ENCODE measurements at regions not wholly inside any gene's neighbourhood (a gene's known extent, or its start where the extent isn't known, plus 50 kb on each side); places are given as distances from the start of the nearest gene placed in this dataset.
"Not testable (repeated sequence)": the region's sequence is repeated elsewhere in the genome, so short reads cannot be mapped to it uniquely, and the experiment has no call there.

- Histone ChIP-seq H2AFZ (ENCODE audit: low read depth) (no peak overlapping the region), H3K4me2 (no peak overlapping the region), H3K4me1 (ENCODE audit: low read depth, poor library complexity, severe bottlenecking) (no peaks in the 10 kb centered on the region), H3K9ac (no peak overlapping the region), H4K20me1 (ENCODE audit: insufficient read depth) (no peaks in the 10 kb centered on the region), H3K4me3 (IDR thresholded peaks at IDR 0.05; ENCODE audit: insufficient read depth, low read depth, low read length) (no peak overlapping the region), H3K27me3 (ENCODE audit: insufficient read depth, low read depth) (no peaks in the 10 kb centered on the region), H3K36me3 (ENCODE audit: insufficient read depth) (no peaks in the 10 kb centered on the region), H3K79me2 (ENCODE audit: insufficient read depth, low read depth) (no peaks in the 10 kb centered on the region), H3K27ac (no peak overlapping the region)
- TF ChIP-seq, protein P1, sequence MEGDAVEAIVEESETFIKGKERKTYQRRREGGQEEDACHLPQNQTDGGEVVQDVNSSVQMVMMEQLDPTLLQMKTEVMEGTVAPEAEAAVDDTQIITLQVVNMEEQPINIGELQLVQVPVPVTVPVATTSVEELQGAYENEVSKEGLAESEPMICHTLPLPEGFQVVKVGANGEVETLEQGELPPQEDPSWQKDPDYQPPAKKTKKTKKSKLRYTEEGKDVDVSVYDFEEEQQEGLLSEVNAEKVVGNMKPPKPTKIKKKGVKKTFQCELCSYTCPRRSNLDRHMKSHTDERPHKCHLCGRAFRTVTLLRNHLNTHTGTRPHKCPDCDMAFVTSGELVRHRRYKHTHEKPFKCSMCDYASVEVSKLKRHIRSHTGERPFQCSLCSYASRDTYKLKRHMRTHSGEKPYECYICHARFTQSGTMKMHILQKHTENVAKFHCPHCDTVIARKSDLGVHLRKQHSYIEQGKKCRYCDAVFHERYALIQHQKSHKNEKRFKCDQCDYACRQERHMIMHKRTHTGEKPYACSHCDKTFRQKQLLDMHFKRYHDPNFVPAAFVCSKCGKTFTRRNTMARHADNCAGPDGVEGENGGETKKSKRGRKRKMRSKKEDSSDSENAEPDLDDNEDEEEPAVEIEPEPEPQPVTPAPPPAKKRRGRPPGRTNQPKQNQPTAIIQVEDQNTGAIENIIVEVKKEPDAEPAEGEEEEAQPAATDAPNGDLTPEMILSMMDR (conservative IDR thresholded peaks at IDR 0.05; ENCODE audit: low read depth, low read length) = no peak
Observed at GRCh38 chr6:67493682-67494081, 1141.4 kb upstream of the ADGRB3 start.

GRCh38 chr6:67475700-67476099, 1159.4 kb upstream of the ADGRB3 start:
- H3K4me2 ChIP-seq = no peak overlapping the region
- no peak overlapping the region for H2AFZ ChIP-seq (ENCODE audit: low read depth)
- no peak overlapping the region for H3K27ac ChIP-seq
- TF ChIP-seq, protein P1 (conservative IDR thresholded peaks at IDR 0.05; ENCODE audit: low read depth, low read length) = no peak
- no peaks in the 10 kb centered on the region for H3K79me2 ChIP-seq (ENCODE audit: insufficient read depth, low read depth)
- no peaks in the 10 kb centered on the region for H4K20me1 ChIP-seq (ENCODE audit: insufficient read depth)
- no peak overlapping the region for H3K4me3 ChIP-seq (IDR thresholded peaks at IDR 0.05; ENCODE audit: insufficient read depth, low read depth, low read length)
- no peaks in the 10 kb centered on the region for H3K36me3 ChIP-seq (ENCODE audit: insufficient read depth)
- H3K27me3 ChIP-seq (ENCODE audit: insufficient read depth, low read depth) = no peaks in the 10 kb centered on the region
- no peaks in the 10 kb centered on the region for H3K4me1 ChIP-seq (ENCODE audit: low read depth, poor library complexity, severe bottlenecking)
- H3K9ac ChIP-seq = no peak overlapping the region

DNA sequence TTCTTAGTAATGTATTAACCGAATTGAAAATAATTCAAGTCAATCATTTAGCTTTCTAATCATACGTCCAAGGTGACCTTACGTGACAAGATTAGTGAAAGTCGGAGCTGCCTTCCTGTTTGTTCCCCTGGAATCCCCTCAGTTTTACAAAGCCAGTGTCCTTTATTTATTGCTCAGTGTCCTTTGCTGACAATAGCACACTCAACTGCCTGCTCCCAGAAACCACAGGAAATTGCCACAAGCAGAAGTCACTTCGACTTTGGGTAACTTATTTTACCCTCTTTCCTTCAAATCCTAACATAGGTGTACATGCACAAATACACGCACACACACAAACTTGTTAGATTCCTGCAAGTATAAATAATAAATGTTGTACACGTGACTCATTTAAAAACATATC, 1167.7 kb upstream of the ADGRB3 start:
- no peak overlapping the region for H3K9ac ChIP-seq
- no peaks in the 10 kb centered on the region for H3K27me3 ChIP-seq (ENCODE audit: insufficient read depth, low read depth)
- TF ChIP-seq, protein P1 (conservative IDR thresholded peaks at IDR 0.05; ENCODE audit: low read depth, low read length) = no peak
- H3K4me1 ChIP-seq (ENCODE audit: low read depth, poor library complexity, severe bottlenecking) = no peaks in the 10 kb centered on the region
- H3K4me3 ChIP-seq (IDR thresholded peaks at IDR 0.05; ENCODE audit: insufficient read depth, low read depth, low read length) = no peak overlapping the region
- H3K4me2 ChIP-seq = no peak overlapping the region
- no peaks in the 10 kb centered on the region for H3K79me2 ChIP-seq (ENCODE audit: insufficient read depth, low read depth)
- H4K20me1 ChIP-seq (ENCODE audit: insufficient read depth) = no peaks in the 10 kb centered on the region
- H2AFZ ChIP-seq (ENCODE audit: low read depth) = no peak overlapping the region
- no peak overlapping the region for H3K27ac ChIP-seq
- no peaks in the 10 kb centered on the region for H3K36me3 ChIP-seq (ENCODE audit: insufficient read depth)

DNA sequence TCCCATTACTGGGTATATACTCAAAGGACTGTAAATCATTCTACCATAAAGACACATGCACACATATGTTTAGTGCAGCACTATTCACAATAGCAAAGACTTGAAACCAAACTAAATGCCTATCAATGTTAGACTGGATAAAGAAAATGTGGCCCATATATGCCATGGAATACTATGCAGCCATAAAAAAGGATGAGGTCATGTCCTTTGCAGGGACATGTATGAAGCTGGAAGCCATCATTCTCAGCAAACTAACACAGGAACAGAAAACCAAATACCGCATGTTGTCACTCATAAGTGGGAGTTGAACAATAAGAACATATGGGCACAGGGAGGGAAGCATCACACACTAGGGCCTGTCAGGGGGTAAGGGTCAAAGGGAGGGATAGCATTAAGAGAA, 1172.4 kb upstream of the ADGRB3 start:
- H3K4me2 ChIP-seq; H3K27ac ChIP-seq; H3K4me1 ChIP-seq (ENCODE audit: low read depth, poor library complexity, severe bottlenecking); H4K20me1 ChIP-seq (ENCODE audit: insufficient read depth); H3K79me2 ChIP-seq (ENCODE audit: insufficient read depth, low read depth); H3K27me3 ChIP-seq (ENCODE audit: insufficient read depth, low read depth); H3K36me3 ChIP-seq (ENCODE audit: insufficient read depth); H2AFZ ChIP-seq (ENCODE audit: low read depth); H3K4me3 ChIP-seq (IDR thresholded peaks at IDR 0.05; ENCODE audit: insufficient read depth, low read depth, low read length); H3K9ac ChIP-seq: not testable (repeated sequence)

DNA sequence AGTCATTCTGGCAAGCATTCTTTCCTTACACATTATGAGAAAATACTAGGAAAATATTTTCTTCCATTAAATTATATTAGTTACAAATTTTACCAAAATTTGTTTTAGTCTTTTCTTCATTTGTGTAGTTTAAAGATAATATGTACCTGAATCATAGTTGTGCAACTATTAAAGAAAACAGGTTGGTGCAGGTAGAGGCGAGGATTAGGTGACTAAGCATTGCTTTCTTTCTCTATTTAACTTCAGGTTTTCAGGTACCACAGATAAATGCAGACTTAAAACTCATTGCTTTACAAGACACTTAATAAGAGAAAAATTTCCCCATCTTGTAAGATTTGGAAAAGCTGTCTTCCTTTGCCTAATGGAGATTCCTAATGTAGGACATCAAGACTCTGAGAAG, 1175.5 kb upstream of the ADGRB3 start:
- Histone ChIP-seq H3K4me3 (IDR thresholded peaks at IDR 0.05; ENCODE audit: insufficient read depth, low read depth, low read length) (no peak overlapping the region), H3K79me2 (ENCODE audit: insufficient read depth, low read depth) (no peaks in the 10 kb centered on the region)
- TF ChIP-seq, protein P1 (conservative IDR thresholded peaks at IDR 0.05; ENCODE audit: low read depth, low read length) = no peak

More for the DNA sequence above, 1175.5 kb upstream of the ADGRB3 start:
- H4K20me1 ChIP-seq (ENCODE audit: insufficient read depth) = no peaks in the 10 kb centered on the region
- no peaks in the 10 kb centered on the region for H3K27me3 ChIP-seq (ENCODE audit: insufficient read depth, low read depth)
- no peak overlapping the region for H3K9ac ChIP-seq
- H2AFZ ChIP-seq (ENCODE audit: low read depth) = no peak overlapping the region
- no peak overlapping the region for H3K27ac ChIP-seq
- no peaks in the 10 kb centered on the region; the same call in 1 of the 2 replicates for H3K36me3 ChIP-seq (ENCODE audit: insufficient read depth)
- H3K4me1 ChIP-seq (ENCODE audit: low read depth, poor library complexity, severe bottlenecking) = no peaks in the 10 kb centered on the region
- no peak overlapping the region for H3K4me2 ChIP-seq
